Activated naive CD4-positive, alpha-beta T cell treated with anti-CD3 and anti-CD28 coated beads, Interleukin-2, amount 50 U/mL, for 24 hours (primary cell): ENCODE measurements at regions not wholly inside any gene's neighbourhood (a gene's known extent, or its start where the extent isn't known, plus 50 kb on each side); places are given as distances from the start of the nearest gene placed in this dataset.

ENCODE experiments used
- H3K27ac Mint-ChIP-seq: one replicate; pipeline ENCODE4 v1.8.0; 2021; ENCODE audit warnings: mild to moderate bottlenecking, mixed read lengths
- H3K27me3 Mint-ChIP-seq: one replicate; pipeline ENCODE4 v1.8.0; 2021; ENCODE audit warnings: mixed read lengths
- H3K36me3 Mint-ChIP-seq: one replicate; pipeline ENCODE4 v1.8.0; 2021; ENCODE audit warnings: mixed read lengths
- H3K4me1 Mint-ChIP-seq: one replicate; pipeline ENCODE4 v1.8.0; 2021; ENCODE audit warnings: mixed read lengths
- H3K4me3 Mint-ChIP-seq: one replicate; pipeline ENCODE4 v1.8.0; 2021; ENCODE audit warnings: mild to moderate bottlenecking, mixed read lengths
- H3K9me3 Mint-ChIP-seq: one replicate; pipeline ENCODE4 v1.8.0; 2021; ENCODE audit warnings: mixed read lengths

DNA sequence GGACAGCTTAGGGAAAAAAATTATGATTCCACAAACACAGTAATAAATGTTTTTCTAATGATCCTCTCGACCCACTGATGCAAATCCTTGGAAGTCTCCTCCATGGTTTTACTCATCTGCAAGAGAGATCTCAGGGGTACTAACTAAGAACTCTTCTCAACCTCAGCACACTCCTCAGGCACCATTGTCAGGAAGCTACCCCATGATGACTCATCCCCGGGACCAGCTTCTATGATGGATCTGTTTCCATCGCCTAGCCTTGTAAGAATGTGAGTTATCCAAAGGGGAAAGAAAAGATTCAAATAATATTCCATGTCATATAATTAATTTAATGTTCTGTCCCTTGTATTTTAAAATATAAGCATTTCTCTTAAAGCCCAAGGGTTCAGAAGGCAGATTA lies 816.1 kb upstream of the IGFBP7 start:
- no peaks in the 10 kb centered on the region for H3K27me3 Mint-ChIP-seq
- no peak overlapping the region for H3K4me3 Mint-ChIP-seq
- H3K4me1 Mint-ChIP-seq, result no peaks in the 10 kb centered on the region
- H3K36me3 Mint-ChIP-seq, result no peaks in the 10 kb centered on the region
- H3K27ac Mint-ChIP-seq, result no peak overlapping the region
- H3K9me3 Mint-ChIP-seq, result no peaks in the 10 kb centered on the region

GRCh38 chr4:57924951-57925350 lies 814.8 kb upstream of the IGFBP7 start:
- H3K36me3 Mint-ChIP-seq, result no peaks in the 10 kb centered on the region
- no peak overlapping the region for H3K4me3 Mint-ChIP-seq
- no peaks in the 10 kb centered on the region for H3K4me1 Mint-ChIP-seq
- H3K27ac Mint-ChIP-seq, result no peak overlapping the region
- no peaks in the 10 kb centered on the region for H3K27me3 Mint-ChIP-seq
- H3K9me3 Mint-ChIP-seq, result no peaks in the 10 kb centered on the region

DNA sequence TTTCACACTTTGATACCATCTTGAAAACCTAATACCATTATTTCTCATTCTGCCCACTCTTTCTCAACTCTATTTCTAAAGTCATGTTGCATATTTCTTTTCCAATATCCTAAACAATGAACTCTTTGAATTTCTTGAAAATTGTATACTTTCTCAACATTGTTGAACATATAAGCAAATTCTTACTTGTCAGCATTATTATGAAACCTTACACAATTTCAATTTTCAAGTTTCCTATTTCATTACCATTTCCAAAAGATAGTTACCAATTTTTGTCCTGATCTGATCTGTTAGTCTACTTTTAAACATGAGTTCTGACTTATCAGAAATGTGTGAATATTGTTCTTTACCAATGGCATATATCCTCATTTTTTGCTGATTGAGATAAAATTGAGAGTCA lies 806.3 kb upstream of the IGFBP7 start:
- H3K4me3 Mint-ChIP-seq, result no peak overlapping the region
- no peaks in the 10 kb centered on the region for H3K9me3 Mint-ChIP-seq
- H3K27me3 Mint-ChIP-seq, result no peaks in the 10 kb centered on the region
- no peaks in the 10 kb centered on the region for H3K36me3 Mint-ChIP-seq
- H3K4me1 Mint-ChIP-seq, result no peaks in the 10 kb centered on the region
- no peak overlapping the region for H3K27ac Mint-ChIP-seq

- no peaks in the 10 kb centered on the region for H3K4me1 Mint-ChIP-seq
These were observed 801.0 kb upstream of the IGFBP7 start for GRCh38 chr4:57911203-57911602.

GRCh38 chr4:57910151-57910550 lies 800.0 kb upstream of the IGFBP7 start:
- no peaks in the 10 kb centered on the region for H3K4me1 Mint-ChIP-seq
- H3K4me3 Mint-ChIP-seq, result no peak overlapping the region
- H3K9me3 Mint-ChIP-seq, result peaks cover 6% of the 10 kb centered on the region
- no peaks in the 10 kb centered on the region for H3K27me3 Mint-ChIP-seq
- no peaks in the 10 kb centered on the region for H3K36me3 Mint-ChIP-seq
- no peak overlapping the region for H3K27ac Mint-ChIP-seq

More at GRCh38 chr4:57911203-57911602, 801.0 kb upstream of the IGFBP7 start:
- H3K9me3 Mint-ChIP-seq, result peaks cover 6% of the 10 kb centered on the region
- no peak overlapping the region for H3K27ac Mint-ChIP-seq
- H3K27me3 Mint-ChIP-seq, result no peaks in the 10 kb centered on the region
- no peak overlapping the region for H3K4me3 Mint-ChIP-seq
- no peaks in the 10 kb centered on the region for H3K36me3 Mint-ChIP-seq

- Mint-ChIP-seq H3K36me3 (no peaks in the 10 kb centered on the region), H3K9me3 (peaks cover 6% of the 10 kb centered on the region), H3K27me3 (no peaks in the 10 kb centered on the region), H3K27ac (no peak overlapping the region), H3K4me1 (no peaks in the 10 kb centered on the region), H3K4me3 (no peak overlapping the region)
These were observed 795.8 kb upstream of the IGFBP7 start for GRCh38 chr4:57905965-57906364.

- Mint-ChIP-seq H3K4me3 (no peak overlapping the region), H3K27me3 (no peaks in the 10 kb centered on the region), H3K4me1 (no peaks in the 10 kb centered on the region), H3K36me3 (no peaks in the 10 kb centered on the region), H3K27ac (no peak overlapping the region), H3K9me3 (peaks cover 13% of the 10 kb centered on the region)
These were observed 766.9 kb upstream of the IGFBP7 start for GRCh38 chr4:57877047-57877458.

DNA sequence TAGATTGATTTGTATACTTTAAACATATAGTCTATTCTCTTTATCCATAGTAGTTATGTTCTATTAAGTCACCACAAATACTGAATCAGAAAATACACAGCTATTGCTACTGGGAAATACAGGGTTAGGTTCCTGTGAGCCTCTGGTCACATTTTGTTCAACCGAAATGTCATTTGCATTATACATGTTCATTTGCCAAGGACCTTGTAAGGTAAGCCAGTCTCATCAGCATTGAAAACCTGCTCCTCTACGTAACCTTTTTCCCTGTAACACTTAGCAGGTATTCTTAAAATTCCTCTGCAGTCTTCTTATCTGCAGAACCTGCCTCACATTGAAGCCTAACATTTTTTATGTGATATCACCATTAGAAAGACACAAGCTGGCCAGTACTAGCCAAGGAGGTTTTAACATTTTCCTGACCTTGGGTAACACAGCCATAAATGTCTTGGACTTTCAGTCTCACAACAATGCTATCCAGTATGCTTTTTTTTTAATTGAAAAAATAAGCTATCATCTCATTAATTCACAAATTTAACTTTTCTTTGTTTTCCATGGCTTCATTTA lies 765.7 kb upstream of the IGFBP7 start:
- no peaks in the 10 kb centered on the region for H3K27me3 Mint-ChIP-seq
- no peak overlapping the region for H3K4me3 Mint-ChIP-seq
- H3K4me1 Mint-ChIP-seq, result no peaks in the 10 kb centered on the region
- no peak overlapping the region for H3K27ac Mint-ChIP-seq
- no peaks in the 10 kb centered on the region for H3K36me3 Mint-ChIP-seq
- H3K9me3 Mint-ChIP-seq, result peaks cover 6% of the 10 kb centered on the region

- H3K27ac Mint-ChIP-seq, result no peak overlapping the region
- no peaks in the 10 kb centered on the region for H3K27me3 Mint-ChIP-seq
- H3K36me3 Mint-ChIP-seq, result no peaks in the 10 kb centered on the region
- H3K4me3 Mint-ChIP-seq, result no peak overlapping the region
- no peaks in the 10 kb centered on the region for H3K4me1 Mint-ChIP-seq
- H3K9me3 Mint-ChIP-seq, result peaks cover 4% of the 10 kb centered on the region
These were observed 756.4 kb upstream of the IGFBP7 start for GRCh38 chr4:57866468-57867171.

DNA sequence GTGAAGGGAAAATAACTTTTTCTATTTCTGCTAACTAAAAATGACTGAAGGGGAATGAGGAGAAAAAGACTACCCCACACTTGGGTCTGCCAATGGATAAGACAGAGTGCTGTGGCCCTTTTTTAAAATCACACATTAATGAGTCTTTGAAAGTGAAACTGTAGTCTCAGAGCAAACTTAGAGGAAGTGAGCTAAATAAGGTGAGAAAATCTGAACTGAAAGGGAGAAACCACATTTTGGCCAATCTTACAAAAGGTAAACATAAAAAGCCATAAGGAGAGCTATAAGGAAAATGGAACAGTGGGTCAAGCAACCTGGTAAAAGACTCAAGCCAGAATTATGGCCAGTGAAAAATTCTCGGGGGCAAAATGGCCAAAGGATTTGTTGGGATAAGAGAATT lies 755.1 kb upstream of the IGFBP7 start:
- Mint-ChIP-seq H3K4me1 (no peaks in the 10 kb centered on the region), H3K36me3 (no peaks in the 10 kb centered on the region), H3K27me3 (no peaks in the 10 kb centered on the region), H3K27ac (no peak overlapping the region), H3K9me3 (peaks cover 4% of the 10 kb centered on the region), H3K4me3 (no peak overlapping the region)

- Mint-ChIP-seq H3K27me3 (no peaks in the 10 kb centered on the region), H3K36me3 (no peaks in the 10 kb centered on the region), H3K9me3 (no peaks in the 10 kb centered on the region), H3K4me1 (no peaks in the 10 kb centered on the region), H3K4me3 (no peak overlapping the region), H3K27ac (no peak overlapping the region)
These were observed 744.6 kb upstream of the IGFBP7 start for GRCh38 chr4:57854748-57855147.

DNA sequence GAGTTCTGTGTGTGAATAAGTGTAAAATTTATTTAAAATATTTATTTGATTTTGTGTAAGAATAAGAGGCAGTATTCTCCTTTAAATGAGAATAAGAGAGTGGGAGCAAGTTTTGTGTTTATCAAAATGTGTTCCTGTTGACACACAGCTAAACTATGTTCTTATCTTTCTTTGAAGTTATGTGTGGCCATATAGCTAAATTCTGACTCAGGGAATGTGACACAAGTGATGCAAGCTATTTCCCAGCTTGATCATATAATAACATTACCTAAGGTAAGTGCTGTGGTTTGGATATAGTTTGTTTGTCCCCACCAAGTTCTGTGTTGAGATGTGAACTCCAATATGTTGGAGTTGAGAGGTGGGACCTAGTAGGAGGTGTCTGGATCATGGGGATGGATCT lies 740.0 kb upstream of the IGFBP7 start:
- Mint-ChIP-seq H3K9me3 (peaks cover 8% of the 10 kb centered on the region), H3K27ac (no peak overlapping the region)

GRCh38 chr4:57832083-57832482 lies 721.9 kb upstream of the IGFBP7 start:
- Mint-ChIP-seq H3K9me3 (no peaks in the 10 kb centered on the region), H3K4me1 (no peaks in the 10 kb centered on the region), H3K27ac (no peak overlapping the region), H3K4me3 (no peak overlapping the region), H3K36me3 (no peaks in the 10 kb centered on the region), H3K27me3 (no peaks in the 10 kb centered on the region)

More for the DNA sequence above, 740.0 kb upstream of the IGFBP7 start:
- Mint-ChIP-seq H3K4me3 (no peak overlapping the region), H3K4me1 (no peaks in the 10 kb centered on the region), H3K36me3 (no peaks in the 10 kb centered on the region), H3K27me3 (no peaks in the 10 kb centered on the region)

- Mint-ChIP-seq H3K9me3 (no peaks in the 10 kb centered on the region), H3K27ac (no peak overlapping the region), H3K36me3 (no peaks in the 10 kb centered on the region), H3K27me3 (no peaks in the 10 kb centered on the region), H3K4me1 (no peaks in the 10 kb centered on the region), H3K4me3 (no peak overlapping the region)
These were observed 679.5 kb upstream of the IGFBP7 start for GRCh38 chr4:57789666-57790065.

DNA sequence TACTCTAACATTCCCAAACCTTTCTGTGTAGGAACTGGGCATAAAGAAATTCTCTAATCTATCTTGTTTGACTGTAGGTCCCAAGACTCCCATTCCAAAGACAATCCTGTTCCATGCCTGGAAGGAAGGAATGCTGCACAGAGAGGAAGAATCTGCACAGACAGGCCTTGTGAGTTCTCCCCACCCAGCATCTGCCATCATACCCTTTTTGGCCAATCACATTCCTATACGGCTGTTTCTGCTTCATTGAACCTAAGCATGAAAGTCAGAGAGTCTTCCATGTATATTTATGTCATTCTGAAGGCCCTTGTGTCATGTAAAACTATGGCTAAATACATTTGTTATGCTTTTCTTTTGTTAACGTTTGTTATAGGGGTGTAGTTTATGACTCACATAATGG lies 667.7 kb upstream of the IGFBP7 start:
- H3K27ac Mint-ChIP-seq, result no peak overlapping the region
- H3K36me3 Mint-ChIP-seq, result no peaks in the 10 kb centered on the region
- no peaks in the 10 kb centered on the region for H3K27me3 Mint-ChIP-seq
- no peak overlapping the region for H3K4me3 Mint-ChIP-seq
- H3K9me3 Mint-ChIP-seq, result peaks cover 22% of the 10 kb centered on the region
- H3K4me1 Mint-ChIP-seq, result no peaks in the 10 kb centered on the region

DNA sequence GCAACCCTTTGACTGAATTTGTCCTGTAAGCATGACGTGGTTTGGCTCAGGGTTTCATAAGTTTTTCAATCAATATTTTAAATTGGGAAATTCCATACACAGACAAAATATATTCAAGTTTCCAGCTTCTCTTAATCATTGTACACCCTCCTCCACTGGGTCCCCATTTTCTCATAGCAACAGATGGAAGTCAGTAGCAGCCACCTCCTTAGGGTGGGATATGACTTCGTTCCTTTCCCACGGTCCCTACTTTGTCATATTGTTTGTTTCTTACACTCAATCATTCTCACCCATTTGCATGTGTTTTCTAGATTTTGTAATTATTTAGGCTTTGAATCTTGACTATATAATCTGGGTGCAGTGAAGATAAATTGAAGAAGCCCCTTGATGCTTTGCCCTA lies 664.5 kb upstream of the IGFBP7 start:
- H3K36me3 Mint-ChIP-seq, result no peaks in the 10 kb centered on the region
- H3K27me3 Mint-ChIP-seq, result no peaks in the 10 kb centered on the region
- H3K4me3 Mint-ChIP-seq, result no peak overlapping the region
- no peak overlapping the region for H3K27ac Mint-ChIP-seq
- H3K4me1 Mint-ChIP-seq, result no peaks in the 10 kb centered on the region
- H3K9me3 Mint-ChIP-seq, result peaks cover 12% of the 10 kb centered on the region

- peaks cover 10% of the 10 kb centered on the region for H3K9me3 Mint-ChIP-seq
- H3K27me3 Mint-ChIP-seq, result no peaks in the 10 kb centered on the region
- no peaks in the 10 kb centered on the region for H3K36me3 Mint-ChIP-seq
- no peaks in the 10 kb centered on the region for H3K4me1 Mint-ChIP-seq
- H3K4me3 Mint-ChIP-seq, result no peak overlapping the region
- no peak overlapping the region for H3K27ac Mint-ChIP-seq
These were observed 664.0 kb upstream of the IGFBP7 start for GRCh38 chr4:57774171-57774570.
